HCT116 (cell line): ENCODE measurements at regions not wholly inside any gene's neighbourhood (a gene's known extent, or its start where the extent isn't known, plus 50 kb on each side); places are given as distances from the start of the nearest gene placed in this dataset.
A peak's percentile ranks its signal among the peaks of the same experiment; 100 is the strongest.

Experiments
- ATAC-seq: fragments of 200-7000 bp; cut with Tn5 transposase; 2 replicates; pipeline ENCODE4 v1.9.1; 2020; ENCODE audit warnings: mild to moderate bottlenecking, moderate library complexity
- BruUV-seq: library from RNA; stranded (reverse); fragments of 400-500 nt; replicated peaks from 2 replicates; lab custom pipeline; 2021; lab: Mats Ljungman, UMichigan
- CTCF ChIA-PET: fragments of 300-600 bp; sonication (Branson Sonifier 250); formaldehyde crosslinking; loops from one replicate; lab custom pipeline; 2021; ENCODE audit warnings: antibody characterized with exemption; lab: Charles Lee
- POLR2A ChIA-PET: fragments of 300-600, 350-600 bp; sonication (Branson Sonifier 250); formaldehyde crosslinking; loops from one replicate; lab custom pipeline; 2021; ENCODE audit warnings: antibody characterized with exemption; lab: Charles Lee
- RAD21 ChIA-PET, 2 experiments: fragments of 300-600 bp; sonication (Branson Sonifier 250); formaldehyde crosslinking; loops; one replicate each; lab custom pipeline; 2023; ENCODE audit warnings: low total read pairs in 2 of 2; ENCODE audit not compliant: uncharacterized antibody in 2 of 2, unreplicated experiment in 2 of 2, low non-redundant PET in 1 of 2; lab: Charles Lee
- DNase-seq: peaks from one replicate; pipeline ENCODE4 v3.0.0-alpha.2; 2010; ENCODE audit warnings: low read depth, low spot score
- H2AFZ ChIP-seq: fragments of 200-600 bp; shearing (Covaris generic), sonication (generic); 2 replicates; pipeline ENCODE4 v1.6.1; 2017; ENCODE audit warnings: low read depth, mixed run types, mixed read lengths, antibody characterized with exemption, low read length; ENCODE audit not compliant: poor library complexity, severe bottlenecking
- H3K27ac ChIP-seq: 2 replicates; pipeline ENCODE4 v1.5.1; 2012; ENCODE audit warnings: low read depth, low read length
- H3K27me3 ChIP-seq: fragments of 200-600 bp; sonication (generic); 2 replicates; pipeline ENCODE4 v1.6.1; 2016; ENCODE audit warnings: mixed run types, low read length, mixed read lengths; ENCODE audit not compliant: insufficient read depth
- H3K36me3 ChIP-seq, 2 experiments: fragments of 200-500 bp in 1 of 2; fragments of 200-600 bp in 1 of 2; sonication (Bioruptor generic) in 1 of 2; sonication (generic) in 1 of 2; 2 replicates each; pipeline versions ENCODE4 v1.5.1 to v1.6.1; 2014 to 2016; ENCODE audit warnings: low read length in 2 of 2, inconsistent platforms in 1 of 2, mixed read lengths in 1 of 2, mixed run types in 1 of 2; ENCODE audit not compliant: insufficient read depth in 2 of 2, control insufficient read depth in 1 of 2
- H3K4me1 ChIP-seq, 2 experiments: fragments of 200-600 bp in 1 of 2; sonication (generic) in 1 of 2; 2 replicates each; pipeline versions ENCODE4 v1.5.1 to v1.6.1; 2012 to 2017; ENCODE audit warnings: low read length in 2 of 2, inconsistent platforms in 1 of 2, mild to moderate bottlenecking in 1 of 2, mixed read lengths in 1 of 2, mixed run types in 1 of 2, moderate library complexity in 1 of 2; ENCODE audit not compliant: insufficient read depth in 2 of 2, control insufficient read depth in 1 of 2
- H3K4me2 ChIP-seq: fragments of 200-600 bp; sonication (generic); 2 replicates; pipeline ENCODE4 v1.6.1; 2017; ENCODE audit warnings: mixed run types, low read length, mixed read lengths
- H3K4me3 ChIP-seq, 2 experiments: fragments of 200-600 bp in 1 of 2; sonication (generic) in 1 of 2; replicated peaks in 1 of 2; 2 replicates each; pipeline ENCODE4 v1.5.1; 2011 to 2016; ENCODE audit warnings: low read length in 2 of 2, control low read depth in 1 of 2, low read depth in 1 of 2, mild to moderate bottlenecking in 1 of 2, mixed read lengths in 1 of 2, mixed run types in 1 of 2
- H3K79me2 ChIP-seq: fragments of 200-600 bp; sonication (generic); 2 replicates; pipeline ENCODE4 v1.6.1; 2017; ENCODE audit warnings: mild to moderate bottlenecking, mixed run types, low read length, moderate library complexity, mixed read lengths; ENCODE audit not compliant: insufficient read depth
- H3K9ac ChIP-seq: fragments of 200-600 bp; sonication (generic); 2 replicates; pipeline ENCODE4 v1.6.1; 2016; ENCODE audit warnings: low read length, mixed read lengths
- H3K9me2 ChIP-seq: fragments of 200-600 bp; sonication (generic), shearing (Covaris generic); 2 replicates; pipeline ENCODE4 v1.6.1; 2017; ENCODE audit warnings: mixed run types, mild to moderate bottlenecking, moderate library complexity; ENCODE audit not compliant: insufficient read depth
- H3K9me3 ChIP-seq, 2 experiments: fragments of 200-500 bp in 1 of 2; fragments of 200-600 bp in 1 of 2; sonication (Bioruptor generic) in 1 of 2; sonication (generic) in 1 of 2; 2 replicates each; pipeline ENCODE4 v1.6.1; 2014 to 2017; ENCODE audit warnings: low read length in 2 of 2, mixed read lengths in 2 of 2, inconsistent platforms in 1 of 2, low read depth in 1 of 2, mild to moderate bottlenecking in 1 of 2, mixed run types in 1 of 2, moderate library complexity in 1 of 2; ENCODE audit not compliant: control insufficient read depth in 1 of 2, insufficient read depth in 1 of 2
- H4K20me1 ChIP-seq: fragments of 200-600 bp; sonication (generic), shearing (Covaris generic); 2 replicates; pipeline ENCODE4 v1.6.1; 2017; ENCODE audit warnings: mixed run types, mild to moderate bottlenecking, moderate library complexity; ENCODE audit not compliant: insufficient read depth
- EZH2phosphoT487 ChIP-seq: fragments of 200-600 bp; IDR thresholded peaks from 2 replicates; pipeline ENCODE4 v1.6.1; 2018; ENCODE audit warnings: antibody characterized with exemption, borderline replicate concordance
- POLR2A ChIP-seq: IDR thresholded peaks from 2 replicates; pipeline ENCODE4 v1.7.0; 2011; ENCODE audit warnings: borderline replicate concordance; ENCODE audit not compliant: insufficient read depth, insufficient read length; ENCODE audit errors: extremely low read depth
- SIN3A ChIP-seq: IDR thresholded peaks from 2 replicates; pipeline ENCODE4 v1.6.1; 2012; ENCODE audit warnings: low read depth
- SRF ChIP-seq: IDR thresholded peaks from 2 replicates; pipeline ENCODE4 v1.6.1; 2012; ENCODE audit warnings: low read depth
- intact Hi-C: fragments of 100-400 bp; cut with micrococcal nuclease; formaldehyde crosslinking; loops from 2 replicates; pipeline ENCODE4 v1.10.0; 2022

- POLR2A ChIA-PET, result no interaction called here
- no TSS peak for BruUV-seq
- TF ChIP-seq SRF (no peak), SIN3A (no peak)
- H3K36me3 ChIP-seq, result peaks cover 0 to 2% of the 10 kb centered on the region in 2 experiments; a peak in 1 of 4 replicates
- no peak overlapping the region for H2AFZ ChIP-seq
- H3K4me3 ChIP-seq, result no peak overlapping the region
- intact Hi-C loops, result no loop called here
- H3K4me2 ChIP-seq, result peak overlapping the region; percentile 42
- no peak overlapping the region for H3K9ac ChIP-seq
- no peak for DNase-seq
- CTCF ChIA-PET, result no interaction called here
- ATAC-seq, result peak; percentile 67
- H3K27me3 ChIP-seq, result no peaks in the 10 kb centered on the region
- no peaks in the 10 kb centered on the region for H3K79me2 ChIP-seq
- no peaks in the 10 kb centered on the region for H3K9me3 ChIP-seq
- H3K9me2 ChIP-seq, result no peaks in the 10 kb centered on the region
- RAD21 ChIA-PET, result no interaction called here
- peaks cover 0 to 15% of the 10 kb centered on the region in 2 experiments; a peak in 1 of 4 replicates for H3K4me1 ChIP-seq
- H4K20me1 ChIP-seq, result no peaks in the 10 kb centered on the region
- peak overlapping the region; percentile 29; the same call in 1 of the 2 replicates for H3K27ac ChIP-seq
Measured at GRCh38 chr7:66542528-66543269, 86.0 kb upstream of the KCTD7 start.

- Histone ChIP-seq H3K27me3 (no peaks in the 10 kb centered on the region), H3K9me2 (no peaks in the 10 kb centered on the region), H2AFZ (no peak overlapping the region), H3K9ac (no peak overlapping the region), H3K36me3 (peaks cover 12 to 13% of the 10 kb centered on the region in 2 experiments; a peak in 3 of 4 replicates), H3K27ac (no peak overlapping the region), H3K4me1 (peaks cover 0 to 6% of the 10 kb centered on the region in 2 experiments; a peak in 1 of 4 replicates), H3K4me2 (no peak overlapping the region), H4K20me1 (no peaks in the 10 kb centered on the region), H3K9me3 (no peaks in the 10 kb centered on the region), H3K79me2 (peaks cover 3% of the 10 kb centered on the region; the same call in 1 of the 2 replicates), H3K4me3 (no peak overlapping the region)
- TF ChIP-seq SRF, result no peak
- no peak for TF ChIP-seq SIN3A
- no peak for TF ChIP-seq EZH2phosphoT487
- no peak for TF ChIP-seq POLR2A
- intact Hi-C loops, result no loop called here
- RAD21 ChIA-PET, result no interaction called here
- ATAC-seq (no peak), DNase-seq (no peak)
- CTCF ChIA-PET, result no interaction called here
- no TSS peak for BruUV-seq
- POLR2A ChIA-PET, result no interaction called here
Measured at GRCh38 chr7:66549466-66549865, 79.2 kb upstream of the KCTD7 start.
